Retina (tissue), 1 donor: ENCODE measurements at regions not wholly inside any gene's neighbourhood (a gene's known extent, or its start where the extent isn't known, plus 50 kb on each side); places are given as distances from the start of the nearest gene placed in this dataset.
"Not testable (repeated sequence)": the region's sequence is repeated elsewhere in the genome, so short reads cannot be mapped to it uniquely, and the experiment has no call there.

Source experiments
- DNase-seq: peaks from one replicate; pipeline ENCODE4 v3.0.0-alpha.2; 2016

GRCh38 chr6:163776196-163776905 lies 361.8 kb downstream of the QKI start:
- no peak for DNase-seq

GRCh38 chr6:163775313-163775712 lies 360.8 kb downstream of the QKI start:
- DNase-seq, result no peak

- no peak for DNase-seq
Observed at GRCh38 chr6:163774485-163774884, 360.0 kb downstream of the QKI start.

GRCh38 chr6:163773646-163774045 lies 359.1 kb downstream of the QKI start:
- DNase-seq, result no peak

- DNase-seq, result no peak
Observed at GRCh38 chr6:163772701-163773100, 358.2 kb downstream of the QKI start.

GRCh38 chr6:163771180-163771579 lies 356.7 kb downstream of the QKI start:
- no peak for DNase-seq

GRCh38 chr6:163768905-163769304 lies 354.4 kb downstream of the QKI start:
- DNase-seq, result no peak

- no peak for DNase-seq
Observed at GRCh38 chr6:163766936-163767335, 352.4 kb downstream of the QKI start.

- DNase-seq, result no peak
Observed at GRCh38 chr6:163765335-163765734, 350.8 kb downstream of the QKI start.

GRCh38 chr6:163764565-163764964 lies 350.0 kb downstream of the QKI start:
- no peak for DNase-seq

- no peak for DNase-seq
Observed at GRCh38 chr6:163761481-163761880, 347.0 kb downstream of the QKI start.

GRCh38 chr6:163760860-163761259 lies 346.3 kb downstream of the QKI start:
- no peak for DNase-seq

- no peak for DNase-seq
Observed at GRCh38 chr6:163759542-163759941, 345.0 kb downstream of the QKI start.

GRCh38 chr6:163757520-163757919 lies 343.0 kb downstream of the QKI start:
- no peak for DNase-seq

- no peak for DNase-seq
Observed at GRCh38 chr6:163756079-163756478, 341.6 kb downstream of the QKI start.

- no peak for DNase-seq
Observed at GRCh38 chr6:163754866-163755265, 340.3 kb downstream of the QKI start.

GRCh38 chr6:163753430-163753829 lies 338.9 kb downstream of the QKI start:
- no peak for DNase-seq

GRCh38 chr6:163752446-163752845 lies 337.9 kb downstream of the QKI start:
- no peak for DNase-seq

- DNase-seq, result no peak
Observed at GRCh38 chr6:163751032-163751525, 336.6 kb downstream of the QKI start.

GRCh38 chr6:163750431-163751031 lies 336.0 kb downstream of the QKI start:
- no peak for DNase-seq

- DNase-seq, result no peak
Observed at GRCh38 chr6:163748886-163749285, 334.4 kb downstream of the QKI start.

- no peak for DNase-seq
Observed at GRCh38 chr6:163748036-163748435, 333.5 kb downstream of the QKI start.

- not testable (repeated sequence) for DNase-seq
Observed at GRCh38 chr6:163747058-163747457, 332.5 kb downstream of the QKI start.

GRCh38 chr6:163745536-163746400 lies 331.2 kb downstream of the QKI start:
- peak; percentile 61 for DNase-seq
